ENCODE measurements at regions not wholly inside any gene's neighbourhood (a gene's known extent, or its start where the extent isn't known, plus 50 kb on each side); places are given as distances from the start of the nearest gene placed in this dataset.

- BruUV-seq (replicated peaks), result no TSS peak
- no peak overlapping the region for H3K4me2 ChIP-seq (ENCODE audit: low read length)
- no peaks in the 10 kb centered on the region for H4K20me1 ChIP-seq (ENCODE audit: low read length)
- H3K4me1 ChIP-seq (ENCODE audit: insufficient read depth, low read length), result peaks cover 73% of the 10 kb centered on the region
- ChIA-PET POLR2A (ENCODE audit: unreplicated experiment) (no interaction called here), CTCF (interaction anchor here (0.6 kb wide), 1 partner anchor 92 kb away, joined by 3 read pairs; no protein-coding TSS in a partner anchor)
- H3K36me3 ChIP-seq (ENCODE audit: low read depth, low read length), result no peaks in the 10 kb centered on the region
- ATAC-seq, result no peak
- TF ChIP-seq CTCF (conservative IDR thresholded peaks at IDR 0.05; ENCODE audit: low read depth, low read length), result no peak
- no peak for TF ChIP-seq EZH2phosphoT487 (IDR thresholded peaks at IDR 0.05; ENCODE audit: borderline replicate concordance, low read length)
- no peak for TF ChIP-seq EZH2 (IDR thresholded peaks at IDR 0.05; ENCODE audit: low read length, unreplicated experiment)
- H3K79me2 ChIP-seq (ENCODE audit: low read length), result no peaks in the 10 kb centered on the region
- no peaks in the 10 kb centered on the region for H3K9me3 ChIP-seq (ENCODE audit: low read length)
- H2AFZ ChIP-seq (ENCODE audit: low read length), result no peak overlapping the region
- H3F3A ChIP-seq (ENCODE audit: low read length, unreplicated experiment), result no peaks in the 10 kb centered on the region
- H3K27me3 ChIP-seq (ENCODE audit: low read length), result no peaks in the 10 kb centered on the region
- no peak overlapping the region for H3K9ac ChIP-seq (ENCODE audit: low read length)
- no peak overlapping the region for H3K27ac ChIP-seq (ENCODE audit: low read length)
- no peak overlapping the region for H3K4me3 ChIP-seq (ENCODE audit: low read length)
- intact Hi-C loops (cut with micrococcal nuclease), result loop anchor here (2.0 kb wide), 3 partner anchors 15 to 77 kb away; no protein-coding TSS in a partner anchor
- no peaks in the 10 kb centered on the region for H3K9me2 ChIP-seq (replicated peaks; ENCODE audit: low read length)
- DNase-seq, result no peak
Measured at GRCh38 chr3:150315721-150316120, 92.4 kb upstream of the TSC22D2 start.

GRCh38 chr3:150314248-150315004 lies 93.7 kb upstream of the TSC22D2 start:
- H3K4me2 ChIP-seq (ENCODE audit: low read length), result peak overlapping the region; percentile 45; the same call in 1 of the 2 replicates
- H3K79me2 ChIP-seq (ENCODE audit: low read length), result no peaks in the 10 kb centered on the region
- H3F3A ChIP-seq (ENCODE audit: low read length, unreplicated experiment), result no peaks in the 10 kb centered on the region
- H3K27ac ChIP-seq (ENCODE audit: low read length), result peak overlapping the region; percentile 4; the same call in 1 of the 2 replicates
- H3K4me1 ChIP-seq (ENCODE audit: insufficient read depth, low read length), result peaks cover 62% of the 10 kb centered on the region
- no peak overlapping the region for H2AFZ ChIP-seq (ENCODE audit: low read length)
- ChIA-PET POLR2A (ENCODE audit: unreplicated experiment) (no interaction called here), CTCF (interaction anchor here (0.8 kb wide), 1 partner anchor 33 kb away, joined by 6 read pairs; no protein-coding TSS in a partner anchor)
- TF ChIP-seq EZH2 (IDR thresholded peaks at IDR 0.05; ENCODE audit: low read length, unreplicated experiment) (no peak), CTCF (conservative IDR thresholded peaks at IDR 0.05; ENCODE audit: low read depth, low read length) (no peak)
- ATAC-seq (peak; percentile 8; the same call in 1 of the 2 replicates), DNase-seq (peak; percentile 61)
- H3K9me2 ChIP-seq (replicated peaks; ENCODE audit: low read length), result no peaks in the 10 kb centered on the region
- BruUV-seq (replicated peaks), result no TSS peak
- no peaks in the 10 kb centered on the region for H3K36me3 ChIP-seq (ENCODE audit: low read depth, low read length)
- no peak overlapping the region for H3K9ac ChIP-seq (ENCODE audit: low read length)
- intact Hi-C loops (cut with micrococcal nuclease), result loop anchor here (5.0 kb wide), 1 partner anchor 183 kb away; no protein-coding TSS in a partner anchor
- no peaks in the 10 kb centered on the region for H3K27me3 ChIP-seq (ENCODE audit: low read length)
- no peak overlapping the region for H3K4me3 ChIP-seq (ENCODE audit: low read length)
- H4K20me1 ChIP-seq (ENCODE audit: low read length), result no peaks in the 10 kb centered on the region
- H3K9me3 ChIP-seq (ENCODE audit: low read length), result no peaks in the 10 kb centered on the region
